NB4 (cell line): ENCODE measurements at regions not wholly inside any gene's neighbourhood (a gene's known extent, or its start where the extent isn't known, plus 50 kb on each side); places are given as distances from the start of the nearest gene placed in this dataset.

ENCODE experiments used
- CTCF ChIP-seq: IDR thresholded peaks from one replicate; pipeline ENCODE4 v1.5.1; 2012; ENCODE audit warnings: low read depth, low read length
- MYC ChIP-seq: IDR thresholded peaks from 2 replicates; pipeline ENCODE4 v1.6.1; 2011; ENCODE audit warnings: low read depth, low read length
- POLR2A ChIP-seq: IDR thresholded peaks from 2 replicates; pipeline ENCODE4 v1.6.1; 2011; ENCODE audit warnings: mild to moderate bottlenecking; ENCODE audit not compliant: insufficient read length; ENCODE audit errors: extremely low read depth
- TF ChIP-seq, protein P1 (sequence below): IDR thresholded peaks from 2 replicates; pipeline ENCODE4 v1.6.1; 2011; ENCODE audit warnings: low read depth, low read length

- TF ChIP-seq CTCF, result no peak
- TF ChIP-seq MYC, result no peak
- no peak for TF ChIP-seq POLR2A
- TF ChIP-seq, protein P1, sequence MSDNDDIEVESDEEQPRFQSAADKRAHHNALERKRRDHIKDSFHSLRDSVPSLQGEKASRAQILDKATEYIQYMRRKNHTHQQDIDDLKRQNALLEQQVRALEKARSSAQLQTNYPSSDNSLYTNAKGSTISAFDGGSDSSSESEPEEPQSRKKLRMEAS, result no peak
Measured at GRCh38 chr13:57996717-57997116, 365.2 kb downstream of the PCDH17 start.
